ENCODE measurements at regions not wholly inside any gene's neighbourhood (a gene's known extent, or its start where the extent isn't known, plus 50 kb on each side); places are given as distances from the start of the nearest gene placed in this dataset.

DNA sequence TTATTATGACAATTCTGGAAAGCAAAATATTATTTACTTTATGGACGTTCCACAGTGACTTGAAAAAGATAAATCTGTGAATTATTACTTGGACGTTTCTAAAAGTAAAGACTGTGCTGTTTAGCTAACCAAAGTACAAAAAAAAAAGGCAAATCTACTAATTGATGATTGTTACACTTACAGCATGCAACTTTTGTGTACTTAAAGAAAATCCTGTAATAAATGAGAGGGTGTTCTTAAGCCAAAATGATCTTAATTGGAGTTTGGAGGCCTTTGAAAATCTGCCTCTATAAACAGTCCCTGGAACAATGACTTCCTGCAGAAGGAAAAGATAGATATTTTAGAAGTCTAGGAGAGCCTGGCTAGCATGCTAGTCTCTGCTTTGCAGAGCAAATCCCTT, 434.0 kb upstream of the SYT1 start:
- no peaks in the 10 kb centered on the region for H3K79me2 ChIP-seq (ENCODE audit: insufficient read depth)
- TF ChIP-seq TEAD4 (IDR thresholded peaks at IDR 0.05; ENCODE audit: borderline replicate concordance, insufficient read depth) (no peak), NFIC (IDR thresholded peaks at IDR 0.05; ENCODE audit: borderline replicate concordance) (no peak), POLR2AphosphoS5 (IDR thresholded peaks at IDR 0.05; ENCODE audit: low read depth, low read length) (no peak), YY1 (IDR thresholded peaks at IDR 0.05; ENCODE audit: low read depth) (no peak), SIN3A (IDR thresholded peaks at IDR 0.05; ENCODE audit: borderline replicate concordance, low read depth, low read length) (no peak), FOSL2 (IDR thresholded peaks at IDR 0.05; ENCODE audit: borderline replicate concordance, low read depth) (no peak), MXI1 (IDR thresholded peaks at IDR 0.05; ENCODE audit: low read depth, low read length) (no peak), EP300 (IDR thresholded peaks at IDR 0.05; ENCODE audit: borderline replicate concordance in 1 of 2, low read depth in 1 of 2, low read length in 1 of 2) (no peak), RFX5 (IDR thresholded peaks at IDR 0.05; ENCODE audit: low read length) (no peak)
- TF ChIP-seq, protein P1, sequence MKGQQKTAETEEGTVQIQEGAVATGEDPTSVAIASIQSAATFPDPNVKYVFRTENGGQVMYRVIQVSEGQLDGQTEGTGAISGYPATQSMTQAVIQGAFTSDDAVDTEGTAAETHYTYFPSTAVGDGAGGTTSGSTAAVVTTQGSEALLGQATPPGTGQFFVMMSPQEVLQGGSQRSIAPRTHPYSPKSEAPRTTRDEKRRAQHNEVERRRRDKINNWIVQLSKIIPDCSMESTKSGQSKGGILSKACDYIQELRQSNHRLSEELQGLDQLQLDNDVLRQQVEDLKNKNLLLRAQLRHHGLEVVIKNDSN (IDR thresholded peaks at IDR 0.05; ENCODE audit: borderline replicate concordance, low read depth), result no peak
- H3K9me3 ChIP-seq, result no peaks in the 10 kb centered on the region
- no peak overlapping the region for H3K27ac ChIP-seq (ENCODE audit: low read depth in 2 of 2, low read length in 1 of 2)
- no peak for DNase-seq
- POLR2A ChIA-PET, result no interaction called here
- no peaks in the 10 kb centered on the region for H3K36me3 ChIP-seq (replicated peaks in 1 of 2; ENCODE audit: control insufficient read depth in 1 of 2, insufficient read depth in 2 of 2, low read length in 1 of 2)
- H3K4me3 ChIP-seq (ENCODE audit: low read depth in 2 of 2, low read length in 1 of 2), result no peak overlapping the region
- no peaks in the 10 kb centered on the region for H3K27me3 ChIP-seq (ENCODE audit: insufficient read depth)
- no peaks in the 10 kb centered on the region for H3F3A ChIP-seq (replicated peaks; ENCODE audit: insufficient read depth)
- CTCF ChIA-PET, result no interaction called here
- H3K9ac ChIP-seq, result no peak overlapping the region
- H3K4me2 ChIP-seq, result no peak overlapping the region
- WGBS (ENCODE audit: low lambda C conversion rate), result 66% methylated on average over 2 of the region's 2 CpGs
- H4K20me1 ChIP-seq (ENCODE audit: insufficient read depth), result no peaks in the 10 kb centered on the region
- H2AFZ ChIP-seq (ENCODE audit: low read depth), result no peak overlapping the region
- H3K9me2 ChIP-seq, result no peaks in the 10 kb centered on the region
- no peaks in the 10 kb centered on the region for H3K4me1 ChIP-seq (ENCODE audit: control insufficient read depth in 1 of 2, insufficient read depth in 2 of 2, low read depth in 1 of 2, low read length in 1 of 2)

DNA sequence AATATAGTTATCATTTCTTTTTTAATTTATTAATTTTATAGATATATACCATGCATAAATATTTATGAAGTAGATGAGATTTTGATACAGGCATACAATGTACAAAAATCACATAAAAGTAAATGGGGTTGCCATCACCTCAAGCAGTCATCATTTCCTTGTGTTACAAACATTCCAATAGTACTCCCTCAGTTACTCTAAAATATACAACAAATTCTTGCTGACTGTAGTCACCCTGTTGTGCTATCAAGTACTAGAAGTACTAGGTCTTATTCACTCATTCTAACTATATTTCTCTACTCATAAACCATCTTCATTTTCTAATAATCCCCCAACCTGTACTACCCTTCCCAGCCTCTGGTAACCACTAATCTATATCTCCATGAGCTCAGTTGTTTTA, 432.6 kb upstream of the SYT1 start:
- Histone ChIP-seq H3K4me2 (no peak overlapping the region), H3K36me3 (replicated peaks in 1 of 2; ENCODE audit: control insufficient read depth in 1 of 2, insufficient read depth in 2 of 2, low read length in 1 of 2) (no peaks in the 10 kb centered on the region), H3K9me3 (no peaks in the 10 kb centered on the region), H3K4me1 (ENCODE audit: control insufficient read depth in 1 of 2, insufficient read depth in 2 of 2, low read depth in 1 of 2, low read length in 1 of 2) (no peaks in the 10 kb centered on the region), H4K20me1 (ENCODE audit: insufficient read depth) (no peaks in the 10 kb centered on the region), H3K79me2 (ENCODE audit: insufficient read depth) (no peaks in the 10 kb centered on the region), H3K27me3 (ENCODE audit: insufficient read depth) (no peaks in the 10 kb centered on the region), H3K27ac (ENCODE audit: low read depth in 2 of 2, low read length in 1 of 2) (no peak overlapping the region), H3K9ac (no peak overlapping the region), H3K4me3 (ENCODE audit: low read depth in 2 of 2, low read length in 1 of 2) (no peak overlapping the region), H3F3A (replicated peaks; ENCODE audit: insufficient read depth) (no peaks in the 10 kb centered on the region), H2AFZ (ENCODE audit: low read depth) (no peak overlapping the region), H3K9me2 (no peaks in the 10 kb centered on the region)
- DNase-seq, result no peak
- CTCF ChIA-PET, result no interaction called here
- POLR2A ChIA-PET, result no interaction called here
- no peak for TF ChIP-seq SIN3A (IDR thresholded peaks at IDR 0.05; ENCODE audit: borderline replicate concordance, low read depth, low read length)
- TF ChIP-seq, protein P2, sequence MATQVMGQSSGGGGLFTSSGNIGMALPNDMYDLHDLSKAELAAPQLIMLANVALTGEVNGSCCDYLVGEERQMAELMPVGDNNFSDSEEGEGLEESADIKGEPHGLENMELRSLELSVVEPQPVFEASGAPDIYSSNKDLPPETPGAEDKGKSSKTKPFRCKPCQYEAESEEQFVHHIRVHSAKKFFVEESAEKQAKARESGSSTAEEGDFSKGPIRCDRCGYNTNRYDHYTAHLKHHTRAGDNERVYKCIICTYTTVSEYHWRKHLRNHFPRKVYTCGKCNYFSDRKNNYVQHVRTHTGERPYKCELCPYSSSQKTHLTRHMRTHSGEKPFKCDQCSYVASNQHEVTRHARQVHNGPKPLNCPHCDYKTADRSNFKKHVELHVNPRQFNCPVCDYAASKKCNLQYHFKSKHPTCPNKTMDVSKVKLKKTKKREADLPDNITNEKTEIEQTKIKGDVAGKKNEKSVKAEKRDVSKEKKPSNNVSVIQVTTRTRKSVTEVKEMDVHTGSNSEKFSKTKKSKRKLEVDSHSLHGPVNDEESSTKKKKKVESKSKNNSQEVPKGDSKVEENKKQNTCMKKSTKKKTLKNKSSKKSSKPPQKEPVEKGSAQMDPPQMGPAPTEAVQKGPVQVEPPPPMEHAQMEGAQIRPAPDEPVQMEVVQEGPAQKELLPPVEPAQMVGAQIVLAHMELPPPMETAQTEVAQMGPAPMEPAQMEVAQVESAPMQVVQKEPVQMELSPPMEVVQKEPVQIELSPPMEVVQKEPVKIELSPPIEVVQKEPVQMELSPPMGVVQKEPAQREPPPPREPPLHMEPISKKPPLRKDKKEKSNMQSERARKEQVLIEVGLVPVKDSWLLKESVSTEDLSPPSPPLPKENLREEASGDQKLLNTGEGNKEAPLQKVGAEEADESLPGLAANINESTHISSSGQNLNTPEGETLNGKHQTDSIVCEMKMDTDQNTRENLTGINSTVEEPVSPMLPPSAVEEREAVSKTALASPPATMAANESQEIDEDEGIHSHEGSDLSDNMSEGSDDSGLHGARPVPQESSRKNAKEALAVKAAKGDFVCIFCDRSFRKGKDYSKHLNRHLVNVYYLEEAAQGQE (IDR thresholded peaks at IDR 0.05; ENCODE audit: low read depth, low read length), result no peak
- TF ChIP-seq, protein P1 (IDR thresholded peaks at IDR 0.05; ENCODE audit: borderline replicate concordance, low read depth), result no peak
- no peak for TF ChIP-seq RFX5 (IDR thresholded peaks at IDR 0.05; ENCODE audit: low read length)
- TF ChIP-seq, protein P3, sequence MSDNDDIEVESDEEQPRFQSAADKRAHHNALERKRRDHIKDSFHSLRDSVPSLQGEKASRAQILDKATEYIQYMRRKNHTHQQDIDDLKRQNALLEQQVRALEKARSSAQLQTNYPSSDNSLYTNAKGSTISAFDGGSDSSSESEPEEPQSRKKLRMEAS (IDR thresholded peaks at IDR 0.05; ENCODE audit: low read depth), result no peak
- TF ChIP-seq JUND (IDR thresholded peaks at IDR 0.05), result no peak
- TF ChIP-seq EZH2phosphoT487 (IDR thresholded peaks at IDR 0.05; ENCODE audit: borderline replicate concordance, low read depth), result no peak
- TF ChIP-seq, protein P4, sequence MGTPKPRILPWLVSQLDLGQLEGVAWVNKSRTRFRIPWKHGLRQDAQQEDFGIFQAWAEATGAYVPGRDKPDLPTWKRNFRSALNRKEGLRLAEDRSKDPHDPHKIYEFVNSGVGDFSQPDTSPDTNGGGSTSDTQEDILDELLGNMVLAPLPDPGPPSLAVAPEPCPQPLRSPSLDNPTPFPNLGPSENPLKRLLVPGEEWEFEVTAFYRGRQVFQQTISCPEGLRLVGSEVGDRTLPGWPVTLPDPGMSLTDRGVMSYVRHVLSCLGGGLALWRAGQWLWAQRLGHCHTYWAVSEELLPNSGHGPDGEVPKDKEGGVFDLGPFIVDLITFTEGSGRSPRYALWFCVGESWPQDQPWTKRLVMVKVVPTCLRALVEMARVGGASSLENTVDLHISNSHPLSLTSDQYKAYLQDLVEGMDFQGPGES (IDR thresholded peaks at IDR 0.05; ENCODE audit: low read depth, low read length), result no peak
- no peak for TF ChIP-seq FOXM1 (IDR thresholded peaks at IDR 0.05; ENCODE audit: low read depth)
- TF ChIP-seq ELF1 (IDR thresholded peaks at IDR 0.05), result no peak
- TF ChIP-seq SMC3 (IDR thresholded peaks at IDR 0.05; ENCODE audit: low read depth, low read length), result no peak
- TF ChIP-seq GATA2 (CRISPR knock-in tag; IDR thresholded peaks at IDR 0.05), result no peak
- no peak for TF ChIP-seq TAF1 (IDR thresholded peaks at IDR 0.05; ENCODE audit: borderline replicate concordance, low read depth, low read length)
- no peak for TF ChIP-seq POLR2AphosphoS5 (IDR thresholded peaks at IDR 0.05; ENCODE audit: low read depth, low read length)
- no peak for TF ChIP-seq FOSL2 (IDR thresholded peaks at IDR 0.05; ENCODE audit: borderline replicate concordance, low read depth)
